ENCODE measurements at regions not wholly inside any gene's neighbourhood (a gene's known extent, or its start where the extent isn't known, plus 50 kb on each side); places are given as distances from the start of the nearest gene placed in this dataset.

DNA sequence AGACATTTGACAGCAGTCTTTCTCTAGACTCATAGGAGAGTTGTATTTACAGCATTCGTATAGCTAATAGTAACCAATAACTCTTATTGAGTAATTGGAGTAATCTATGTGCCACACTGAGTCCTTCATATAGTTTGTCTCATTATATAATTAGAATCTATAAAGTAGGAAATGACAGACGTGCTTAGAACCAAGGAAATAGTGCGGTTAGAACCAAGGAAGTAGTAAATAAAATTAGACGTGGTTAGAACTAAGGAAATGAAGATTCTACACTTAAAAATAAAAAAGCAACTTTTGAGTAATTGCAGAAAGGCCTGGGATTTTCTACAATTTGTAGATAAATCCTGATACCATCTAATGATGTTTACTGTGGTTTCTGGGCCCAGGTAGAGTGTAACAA lies 107.8 kb upstream of the TNFSF11 start:
- TF ChIP-seq, protein P1, sequence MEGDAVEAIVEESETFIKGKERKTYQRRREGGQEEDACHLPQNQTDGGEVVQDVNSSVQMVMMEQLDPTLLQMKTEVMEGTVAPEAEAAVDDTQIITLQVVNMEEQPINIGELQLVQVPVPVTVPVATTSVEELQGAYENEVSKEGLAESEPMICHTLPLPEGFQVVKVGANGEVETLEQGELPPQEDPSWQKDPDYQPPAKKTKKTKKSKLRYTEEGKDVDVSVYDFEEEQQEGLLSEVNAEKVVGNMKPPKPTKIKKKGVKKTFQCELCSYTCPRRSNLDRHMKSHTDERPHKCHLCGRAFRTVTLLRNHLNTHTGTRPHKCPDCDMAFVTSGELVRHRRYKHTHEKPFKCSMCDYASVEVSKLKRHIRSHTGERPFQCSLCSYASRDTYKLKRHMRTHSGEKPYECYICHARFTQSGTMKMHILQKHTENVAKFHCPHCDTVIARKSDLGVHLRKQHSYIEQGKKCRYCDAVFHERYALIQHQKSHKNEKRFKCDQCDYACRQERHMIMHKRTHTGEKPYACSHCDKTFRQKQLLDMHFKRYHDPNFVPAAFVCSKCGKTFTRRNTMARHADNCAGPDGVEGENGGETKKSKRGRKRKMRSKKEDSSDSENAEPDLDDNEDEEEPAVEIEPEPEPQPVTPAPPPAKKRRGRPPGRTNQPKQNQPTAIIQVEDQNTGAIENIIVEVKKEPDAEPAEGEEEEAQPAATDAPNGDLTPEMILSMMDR (IDR thresholded peaks at IDR 0.05), result no peak
- TF ChIP-seq POLR2A (IDR thresholded peaks at IDR 0.05) (no peak), POLR2AphosphoS5 (IDR thresholded peaks at IDR 0.05; ENCODE audit: insufficient read depth in 1 of 2, low read depth in 1 of 2) (no peak)
